ENCODE measurements at regions not wholly inside any gene's neighbourhood (a gene's known extent, or its start where the extent isn't known, plus 50 kb on each side); places are given as distances from the start of the nearest gene placed in this dataset.
"Not testable (repeated sequence)": the region's sequence is repeated elsewhere in the genome, so short reads cannot be mapped to it uniquely, and the experiment has no call there.

- DNase-seq, result no peak
Observed at GRCh38 chr13:88257706-88258105, 586.5 kb downstream of the SLITRK5 start.

GRCh38 chr13:88263808-88264207 lies 592.6 kb downstream of the SLITRK5 start:
- DNase-seq, result no peak

GRCh38 chr13:88281841-88282240 lies 610.7 kb downstream of the SLITRK5 start:
- no peak for DNase-seq

GRCh38 chr13:88285329-88285728 lies 614.2 kb downstream of the SLITRK5 start:
- DNase-seq, result no peak

GRCh38 chr13:88288326-88288725 lies 617.2 kb downstream of the SLITRK5 start:
- DNase-seq, result no peak

GRCh38 chr13:88291731-88292130 lies 620.6 kb downstream of the SLITRK5 start:
- DNase-seq, result not testable (repeated sequence)

GRCh38 chr13:88294368-88294767 lies 623.2 kb downstream of the SLITRK5 start:
- no peak for DNase-seq

- no peak for DNase-seq
Observed at GRCh38 chr13:88303157-88303556, 632.0 kb downstream of the SLITRK5 start.

GRCh38 chr13:88303605-88304004 lies 632.4 kb downstream of the SLITRK5 start:
- DNase-seq, result no peak

GRCh38 chr13:88314496-88314895 lies 643.3 kb downstream of the SLITRK5 start:
- no peak for DNase-seq

GRCh38 chr13:88329066-88329465 lies 657.9 kb downstream of the SLITRK5 start:
- no peak for DNase-seq

GRCh38 chr13:88339271-88339741 lies 668.1 kb downstream of the SLITRK5 start:
- no peak for DNase-seq

GRCh38 chr13:88345171-88345847 lies 674.1 kb downstream of the SLITRK5 start:
- no peak for DNase-seq

GRCh38 chr13:88360761-88361160 lies 689.6 kb downstream of the SLITRK5 start:
- no peak for DNase-seq

GRCh38 chr13:88369866-88370265 lies 698.7 kb downstream of the SLITRK5 start:
- no peak for DNase-seq

GRCh38 chr13:88376760-88377388 lies 705.7 kb downstream of the SLITRK5 start:
- no peak for DNase-seq

GRCh38 chr13:88377852-88378251 lies 706.7 kb downstream of the SLITRK5 start:
- no peak for DNase-seq

- no peak for DNase-seq
Observed at GRCh38 chr13:88384542-88384941, 713.4 kb downstream of the SLITRK5 start.

- DNase-seq, result no peak
Observed at GRCh38 chr13:88395804-88396203, 724.6 kb downstream of the SLITRK5 start.

- DNase-seq, result no peak
Observed at GRCh38 chr13:88411696-88412095, 740.5 kb downstream of the SLITRK5 start.

- DNase-seq, result no peak
Observed at GRCh38 chr13:88417801-88418200, 746.6 kb downstream of the SLITRK5 start.

GRCh38 chr13:88424463-88424862 lies 753.3 kb downstream of the SLITRK5 start:
- no peak for DNase-seq

GRCh38 chr13:88426661-88427060 lies 755.5 kb downstream of the SLITRK5 start:
- no peak for DNase-seq

GRCh38 chr13:88429862-88430261 lies 758.7 kb downstream of the SLITRK5 start:
- DNase-seq, result no peak

GRCh38 chr13:88434953-88435352 lies 763.8 kb downstream of the SLITRK5 start:
- no peak for DNase-seq
